ENCODE measurements at regions not wholly inside any gene's neighbourhood (a gene's known extent, or its start where the extent isn't known, plus 50 kb on each side); places are given as distances from the start of the nearest gene placed in this dataset.

GRCh38 chr22:22992474-22992873 lies 77.8 kb upstream of the GNAZ start:
- no peaks in the 10 kb centered on the region for H3K27me3 ChIP-seq (replicated peaks; ENCODE audit: control insufficient read depth, insufficient read depth, low read length)
- Mint-ChIP-seq H3K27ac (ENCODE audit: unreplicated experiment) (no peak overlapping the region), H3K9me3 (ENCODE audit: unreplicated experiment) (peaks cover 10% of the 10 kb centered on the region), H3K4me1 (ENCODE audit: low read depth, unreplicated experiment) (peaks cover 7% of the 10 kb centered on the region), H3K27me3 (ENCODE audit: insufficient read depth, unreplicated experiment) (peaks cover 4% of the 10 kb centered on the region), H3K4me3 (ENCODE audit: unreplicated experiment) (no peak overlapping the region), H3K36me3 (ENCODE audit: insufficient read depth, unreplicated experiment) (no peaks in the 10 kb centered on the region)
- peaks cover 6% of the 10 kb centered on the region for H3K9me3 ChIP-seq
- intact Hi-C loops (cut with micrococcal nuclease; ENCODE audit: unreplicated experiment): no loop called here
- CTCF ChIA-PET: no interaction called here
- POLR2A ChIA-PET: no interaction called here
- H3K4me1 ChIP-seq: no peaks in the 10 kb centered on the region
- DNase-seq: no peak
- no TSS peak for BruUV-seq (replicated peaks)
- H3K36me3 ChIP-seq (ENCODE audit: control insufficient read depth, insufficient read depth, low read length): no peaks in the 10 kb centered on the region
- TF ChIP-seq, protein P1, sequence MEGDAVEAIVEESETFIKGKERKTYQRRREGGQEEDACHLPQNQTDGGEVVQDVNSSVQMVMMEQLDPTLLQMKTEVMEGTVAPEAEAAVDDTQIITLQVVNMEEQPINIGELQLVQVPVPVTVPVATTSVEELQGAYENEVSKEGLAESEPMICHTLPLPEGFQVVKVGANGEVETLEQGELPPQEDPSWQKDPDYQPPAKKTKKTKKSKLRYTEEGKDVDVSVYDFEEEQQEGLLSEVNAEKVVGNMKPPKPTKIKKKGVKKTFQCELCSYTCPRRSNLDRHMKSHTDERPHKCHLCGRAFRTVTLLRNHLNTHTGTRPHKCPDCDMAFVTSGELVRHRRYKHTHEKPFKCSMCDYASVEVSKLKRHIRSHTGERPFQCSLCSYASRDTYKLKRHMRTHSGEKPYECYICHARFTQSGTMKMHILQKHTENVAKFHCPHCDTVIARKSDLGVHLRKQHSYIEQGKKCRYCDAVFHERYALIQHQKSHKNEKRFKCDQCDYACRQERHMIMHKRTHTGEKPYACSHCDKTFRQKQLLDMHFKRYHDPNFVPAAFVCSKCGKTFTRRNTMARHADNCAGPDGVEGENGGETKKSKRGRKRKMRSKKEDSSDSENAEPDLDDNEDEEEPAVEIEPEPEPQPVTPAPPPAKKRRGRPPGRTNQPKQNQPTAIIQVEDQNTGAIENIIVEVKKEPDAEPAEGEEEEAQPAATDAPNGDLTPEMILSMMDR (IDR thresholded peaks at IDR 0.05; ENCODE audit: insufficient read depth in 1 of 2, low read depth in 1 of 2, low read length in 1 of 2, severe bottlenecking in 1 of 2, unreplicated experiment in 1 of 2): no peak
- no peak overlapping the region for H3K4me3 ChIP-seq (ENCODE audit: low read depth, low read length)

DNA sequence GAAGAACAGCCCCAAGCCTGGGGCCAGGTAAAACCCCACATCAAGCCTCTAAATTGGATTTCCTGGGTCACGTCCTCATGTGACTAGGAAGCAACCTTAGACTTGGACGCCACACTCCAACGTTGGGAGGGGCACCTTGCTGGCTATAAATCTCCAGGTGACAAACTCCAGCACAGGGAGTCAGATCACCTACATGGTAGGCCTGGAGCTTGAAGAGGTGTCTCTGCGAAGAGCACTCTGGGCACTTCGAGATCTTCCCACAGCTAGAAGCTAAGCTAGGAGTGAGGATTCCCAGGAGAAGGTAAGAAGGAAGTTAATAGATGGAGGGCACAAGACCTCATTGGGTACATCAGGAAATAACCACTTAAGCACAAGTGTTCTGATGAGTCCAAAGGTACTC lies 77.1 kb upstream of the GNAZ start:
- Mint-ChIP-seq H3K9me3 (ENCODE audit: unreplicated experiment) (peaks cover 17% of the 10 kb centered on the region), H3K4me1 (ENCODE audit: low read depth, unreplicated experiment) (peaks cover 7% of the 10 kb centered on the region), H3K4me3 (ENCODE audit: unreplicated experiment) (no peak overlapping the region), H3K27me3 (ENCODE audit: insufficient read depth, unreplicated experiment) (peaks cover 4% of the 10 kb centered on the region), H3K27ac (ENCODE audit: unreplicated experiment) (no peak overlapping the region), H3K36me3 (ENCODE audit: insufficient read depth, unreplicated experiment) (no peaks in the 10 kb centered on the region)
- Histone ChIP-seq H3K9me3 (peaks cover 12% of the 10 kb centered on the region), H3K36me3 (ENCODE audit: control insufficient read depth, insufficient read depth, low read length) (no peaks in the 10 kb centered on the region), H3K4me1 (no peaks in the 10 kb centered on the region), H3K27me3 (replicated peaks; ENCODE audit: control insufficient read depth, insufficient read depth, low read length) (no peaks in the 10 kb centered on the region), H3K4me3 (ENCODE audit: low read depth, low read length) (no peak overlapping the region)
- no TSS peak for BruUV-seq (replicated peaks)
- CTCF ChIA-PET: no interaction called here
- TF ChIP-seq, protein P1 (IDR thresholded peaks at IDR 0.05; ENCODE audit: insufficient read depth in 1 of 2, low read depth in 1 of 2, low read length in 1 of 2, severe bottlenecking in 1 of 2, unreplicated experiment in 1 of 2): no peak
- intact Hi-C loops (cut with micrococcal nuclease; ENCODE audit: unreplicated experiment): no loop called here
- no peak for DNase-seq
- POLR2A ChIA-PET: interaction anchor here (0.6 kb wide), 1 partner anchor 381 kb away, joined by 3 read pairs; no protein-coding TSS in a partner anchor

DNA sequence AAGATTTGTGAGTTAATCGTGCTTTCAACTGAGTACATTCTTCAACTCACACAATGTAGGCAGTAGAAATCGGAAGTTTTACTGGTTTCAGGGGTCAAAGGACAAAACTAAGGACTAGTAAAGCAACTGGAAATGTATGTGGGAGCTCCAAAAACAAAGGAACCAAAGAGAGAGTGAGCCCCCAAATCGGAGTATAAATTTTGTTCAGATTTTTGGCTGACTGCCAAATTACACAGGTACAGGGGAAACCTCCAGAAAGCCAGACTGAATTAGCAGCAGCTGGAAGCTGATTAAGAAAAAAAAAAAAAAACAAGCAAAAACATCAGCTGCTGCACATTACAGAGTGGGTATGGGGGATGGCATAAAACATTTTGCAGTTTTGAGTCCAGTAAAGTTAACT lies 75.2 kb upstream of the GNAZ start:
- Mint-ChIP-seq H3K36me3 (ENCODE audit: insufficient read depth, unreplicated experiment) (no peaks in the 10 kb centered on the region), H3K4me1 (ENCODE audit: low read depth, unreplicated experiment) (peaks cover 7% of the 10 kb centered on the region), H3K27ac (ENCODE audit: unreplicated experiment) (no peak overlapping the region), H3K9me3 (ENCODE audit: unreplicated experiment) (peaks cover 37% of the 10 kb centered on the region), H3K4me3 (ENCODE audit: unreplicated experiment) (no peak overlapping the region), H3K27me3 (ENCODE audit: insufficient read depth, unreplicated experiment) (peaks cover 7% of the 10 kb centered on the region)
- POLR2A ChIA-PET: no interaction called here
- Histone ChIP-seq H3K36me3 (ENCODE audit: control insufficient read depth, insufficient read depth, low read length) (no peaks in the 10 kb centered on the region), H3K4me3 (ENCODE audit: low read depth, low read length) (no peak overlapping the region), H3K9me3 (peaks cover 12% of the 10 kb centered on the region), H3K4me1 (no peaks in the 10 kb centered on the region), H3K27me3 (replicated peaks; ENCODE audit: control insufficient read depth, insufficient read depth, low read length) (no peaks in the 10 kb centered on the region)
- intact Hi-C loops (cut with micrococcal nuclease; ENCODE audit: unreplicated experiment): no loop called here
- no peak for DNase-seq
- TF ChIP-seq, protein P1 (IDR thresholded peaks at IDR 0.05; ENCODE audit: insufficient read depth in 1 of 2, low read depth in 1 of 2, low read length in 1 of 2, severe bottlenecking in 1 of 2, unreplicated experiment in 1 of 2): no peak
- CTCF ChIA-PET: interaction anchor here (0.6 to 0.7 kb wide), 2 partner anchors 162 to 514 kb away, joined by 3 read pairs; no protein-coding TSS in a partner anchor
- no TSS peak for BruUV-seq (replicated peaks)
